Activated T-cell treated with anti-CD3 and anti-CD28 coated beads for 24 hours (primary cell): ENCODE measurements at regions not wholly inside any gene's neighbourhood (a gene's known extent, or its start where the extent isn't known, plus 50 kb on each side); places are given as distances from the start of the nearest gene placed in this dataset.

Source experiments
- DNase-seq: peaks from one replicate; pipeline ENCODE4 v3.0.0-alpha.2; 2020; ENCODE audit warnings: low read depth

- no peak for DNase-seq
Measured at GRCh38 chr1:194252199-194252598, 1065.8 kb upstream of the B3GALT2 start.

- no peak for DNase-seq
Measured at GRCh38 chr1:194241215-194241614, 1054.8 kb upstream of the B3GALT2 start.

GRCh38 chr1:194233069-194233468 is 1046.7 kb upstream of the B3GALT2 start:
- DNase-seq, result no peak

GRCh38 chr1:194230351-194231144 is 1044.1 kb upstream of the B3GALT2 start:
- DNase-seq, result no peak

- no peak for DNase-seq
Measured at GRCh38 chr1:194228427-194228826, 1042.0 kb upstream of the B3GALT2 start.

- no peak for DNase-seq
Measured at GRCh38 chr1:194227161-194227560, 1040.7 kb upstream of the B3GALT2 start.

GRCh38 chr1:194225821-194226220 is 1039.4 kb upstream of the B3GALT2 start:
- DNase-seq, result no peak

GRCh38 chr1:194223596-194223995 is 1037.2 kb upstream of the B3GALT2 start:
- no peak for DNase-seq

- no peak for DNase-seq
Measured at GRCh38 chr1:194215448-194215847, 1029.0 kb upstream of the B3GALT2 start.

- no peak for DNase-seq
Measured at GRCh38 chr1:194214735-194215134, 1028.3 kb upstream of the B3GALT2 start.

GRCh38 chr1:194209920-194210319 is 1023.5 kb upstream of the B3GALT2 start:
- no peak for DNase-seq

GRCh38 chr1:194208674-194209073 is 1022.3 kb upstream of the B3GALT2 start:
- DNase-seq, result no peak

GRCh38 chr1:194196562-194196961 is 1010.1 kb upstream of the B3GALT2 start:
- no peak for DNase-seq

- DNase-seq, result no peak
Measured at GRCh38 chr1:194194724-194195123, 1008.3 kb upstream of the B3GALT2 start.

GRCh38 chr1:194184974-194185373 is 998.6 kb upstream of the B3GALT2 start:
- DNase-seq, result no peak

- no peak for DNase-seq
Measured at GRCh38 chr1:194184425-194184824, 998.0 kb upstream of the B3GALT2 start.

- DNase-seq, result no peak
Measured at GRCh38 chr1:194181845-194182244, 995.4 kb upstream of the B3GALT2 start.

GRCh38 chr1:194176212-194176611 is 989.8 kb upstream of the B3GALT2 start:
- no peak for DNase-seq

GRCh38 chr1:194175251-194175650 is 988.8 kb upstream of the B3GALT2 start:
- DNase-seq, result no peak

- DNase-seq, result no peak
Measured at GRCh38 chr1:194174528-194174927, 988.1 kb upstream of the B3GALT2 start.

- no peak for DNase-seq
Measured at GRCh38 chr1:194171596-194171995, 985.2 kb upstream of the B3GALT2 start.

GRCh38 chr1:194167956-194168640 is 981.7 kb upstream of the B3GALT2 start:
- no peak for DNase-seq

GRCh38 chr1:194164755-194165154 is 978.3 kb upstream of the B3GALT2 start:
- no peak for DNase-seq

GRCh38 chr1:194161591-194161990 is 975.2 kb upstream of the B3GALT2 start:
- DNase-seq, result no peak
